ENCODE measurements at regions not wholly inside any gene's neighbourhood (a gene's known extent, or its start where the extent isn't known, plus 50 kb on each side); places are given as distances from the start of the nearest gene placed in this dataset.

- no peak for ATAC-seq (ENCODE audit: insufficient read depth, low read depth)
- Histone ChIP-seq H3K27ac (ENCODE audit: low read length) (no peak overlapping the region), H3K9ac (ENCODE audit: low read depth, low read length) (no peak overlapping the region)
Measured at GRCh38 chr3:68142441-68142840, 488.0 kb upstream of the SUCLG2 start.

DNA sequence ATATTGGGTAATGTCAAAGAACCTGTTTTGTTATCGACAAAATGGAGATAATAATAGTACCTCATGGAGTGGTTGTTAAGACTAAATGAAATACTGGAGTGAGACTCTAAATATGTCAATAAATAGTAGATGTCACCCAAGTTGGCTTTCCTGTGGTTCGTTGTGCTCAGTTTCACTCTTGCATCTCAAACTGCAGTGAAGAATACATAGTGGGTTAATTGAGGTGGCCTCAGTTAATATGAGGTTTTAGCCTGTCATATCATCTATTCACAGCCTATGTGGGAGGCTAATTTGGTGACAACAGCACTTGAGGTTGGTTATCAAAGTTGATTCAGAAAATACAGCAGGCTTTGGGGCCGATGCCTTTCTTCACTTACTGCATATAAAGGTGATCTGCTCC is 485.5 kb upstream of the SUCLG2 start:
- Histone ChIP-seq H3K4me3 (ENCODE audit: low read depth in 1 of 2, low read length in 2 of 2) (no peak overlapping the region), H3K9ac (ENCODE audit: low read depth, low read length) (no peak overlapping the region), H3K79me2 (ENCODE audit: insufficient read depth, low read length) (no peaks in the 10 kb centered on the region), H3K27me3 (ENCODE audit: insufficient read depth, low read length, poor library complexity) (no peaks in the 10 kb centered on the region), H3K9me3 (ENCODE audit: insufficient read depth, low read length, severe bottlenecking) (no peaks in the 10 kb centered on the region), H3K4me1 (ENCODE audit: insufficient read depth, low read length) (no peaks in the 10 kb centered on the region), H2AFZ (ENCODE audit: low read depth, low read length) (no peak overlapping the region), H3K36me3 (ENCODE audit: insufficient read depth, low read length) (no peaks in the 10 kb centered on the region), H4K20me1 (ENCODE audit: insufficient read depth, low read length) (no peaks in the 10 kb centered on the region), H3K4me2 (ENCODE audit: insufficient read depth, low read length) (no peak overlapping the region), H3K27ac (ENCODE audit: low read length) (no peak overlapping the region)
- no peak for ATAC-seq (ENCODE audit: insufficient read depth, low read depth)
- no peak for DNase-seq
- TF ChIP-seq EZH2 (IDR thresholded peaks at IDR 0.05; ENCODE audit: borderline replicate concordance, low read depth, low read length, severe bottlenecking) = no peak
- TF ChIP-seq CTCF (IDR thresholded peaks at IDR 0.05; ENCODE audit: borderline replicate concordance, extremely low read depth, low read length, poor library complexity, severe bottlenecking) = no peak

More at GRCh38 chr3:68142441-68142840, 488.0 kb upstream of the SUCLG2 start:
- H3K4me2 ChIP-seq (ENCODE audit: insufficient read depth, low read length) = no peak overlapping the region
- no peaks in the 10 kb centered on the region for H4K20me1 ChIP-seq (ENCODE audit: insufficient read depth, low read length)
- H2AFZ ChIP-seq (ENCODE audit: low read depth, low read length) = no peak overlapping the region
- no peaks in the 10 kb centered on the region for H3K9me3 ChIP-seq (ENCODE audit: insufficient read depth, low read length, severe bottlenecking)
- TF ChIP-seq CTCF (IDR thresholded peaks at IDR 0.05; ENCODE audit: borderline replicate concordance, extremely low read depth, low read length, poor library complexity, severe bottlenecking) (no peak), EZH2 (IDR thresholded peaks at IDR 0.05; ENCODE audit: borderline replicate concordance, low read depth, low read length, severe bottlenecking) (no peak)
- H3K79me2 ChIP-seq (ENCODE audit: insufficient read depth, low read length) = no peaks in the 10 kb centered on the region
- H3K36me3 ChIP-seq (ENCODE audit: insufficient read depth, low read length) = no peaks in the 10 kb centered on the region
- H3K4me1 ChIP-seq (ENCODE audit: insufficient read depth, low read length) = no peaks in the 10 kb centered on the region
- no peaks in the 10 kb centered on the region for H3K27me3 ChIP-seq (ENCODE audit: insufficient read depth, low read length, poor library complexity)
- H3K4me3 ChIP-seq (ENCODE audit: low read depth in 1 of 2, low read length in 2 of 2) = no peak overlapping the region
- DNase-seq = no peak

- no peak for ATAC-seq (ENCODE audit: insufficient read depth, low read depth)
- DNase-seq = no peak
- no peak for TF ChIP-seq CTCF (IDR thresholded peaks at IDR 0.05; ENCODE audit: borderline replicate concordance, extremely low read depth, low read length, poor library complexity, severe bottlenecking)
- no peak for TF ChIP-seq EZH2 (IDR thresholded peaks at IDR 0.05; ENCODE audit: borderline replicate concordance, low read depth, low read length, severe bottlenecking)
- H3K27me3 ChIP-seq (ENCODE audit: insufficient read depth, low read length, poor library complexity) = no peaks in the 10 kb centered on the region
- H3K4me1 ChIP-seq (ENCODE audit: insufficient read depth, low read length) = no peaks in the 10 kb centered on the region
- H3K79me2 ChIP-seq (ENCODE audit: insufficient read depth, low read length) = no peaks in the 10 kb centered on the region
- H3K4me2 ChIP-seq (ENCODE audit: insufficient read depth, low read length) = no peak overlapping the region
- H3K9ac ChIP-seq (ENCODE audit: low read depth, low read length) = no peak overlapping the region
- no peaks in the 10 kb centered on the region for H3K9me3 ChIP-seq (ENCODE audit: insufficient read depth, low read length, severe bottlenecking)
- H2AFZ ChIP-seq (ENCODE audit: low read depth, low read length) = no peak overlapping the region
- no peaks in the 10 kb centered on the region for H4K20me1 ChIP-seq (ENCODE audit: insufficient read depth, low read length)
- no peak overlapping the region for H3K27ac ChIP-seq (ENCODE audit: low read length)
- no peaks in the 10 kb centered on the region for H3K36me3 ChIP-seq (ENCODE audit: insufficient read depth, low read length)
- no peak overlapping the region for H3K4me3 ChIP-seq (ENCODE audit: low read depth in 1 of 2, low read length in 2 of 2)
Measured at GRCh38 chr3:68136411-68136810, 482.0 kb upstream of the SUCLG2 start.

- no peak for DNase-seq
- no peak overlapping the region for H2AFZ ChIP-seq (ENCODE audit: low read depth, low read length)
Measured at GRCh38 chr3:68135067-68135466, 480.7 kb upstream of the SUCLG2 start.

More at GRCh38 chr3:68135067-68135466, 480.7 kb upstream of the SUCLG2 start:
- TF ChIP-seq CTCF (IDR thresholded peaks at IDR 0.05; ENCODE audit: borderline replicate concordance, extremely low read depth, low read length, poor library complexity, severe bottlenecking) (no peak), EZH2 (IDR thresholded peaks at IDR 0.05; ENCODE audit: borderline replicate concordance, low read depth, low read length, severe bottlenecking) (no peak)
- H3K9ac ChIP-seq (ENCODE audit: low read depth, low read length) = no peak overlapping the region
- H3K27me3 ChIP-seq (ENCODE audit: insufficient read depth, low read length, poor library complexity) = no peaks in the 10 kb centered on the region
- H3K9me3 ChIP-seq (ENCODE audit: insufficient read depth, low read length, severe bottlenecking) = no peaks in the 10 kb centered on the region
- no peak for ATAC-seq (ENCODE audit: insufficient read depth, low read depth)
- no peaks in the 10 kb centered on the region for H3K79me2 ChIP-seq (ENCODE audit: insufficient read depth, low read length)
- no peak overlapping the region for H3K4me2 ChIP-seq (ENCODE audit: insufficient read depth, low read length)
- no peaks in the 10 kb centered on the region for H4K20me1 ChIP-seq (ENCODE audit: insufficient read depth, low read length)
- no peaks in the 10 kb centered on the region for H3K4me1 ChIP-seq (ENCODE audit: insufficient read depth, low read length)
- H3K27ac ChIP-seq (ENCODE audit: low read length) = no peak overlapping the region
- no peaks in the 10 kb centered on the region for H3K36me3 ChIP-seq (ENCODE audit: insufficient read depth, low read length)
- no peak overlapping the region for H3K4me3 ChIP-seq (ENCODE audit: low read depth in 1 of 2, low read length in 2 of 2)

All from DND-41 (cell line).